HepG2 (cell line): ENCODE measurements at regions not wholly inside any gene's neighbourhood (a gene's known extent, or its start where the extent isn't known, plus 50 kb on each side); places are given as distances from the start of the nearest gene placed in this dataset.

Experiments used
- CHD2 ChIP-seq: IDR thresholded peaks from 2 replicates; pipeline ENCODE4 v1.6.1; 2011; ENCODE audit warnings: low read depth, low read length, improper control_type of control experiment
- EZH2 ChIP-seq: conservative IDR thresholded peaks from 2 replicates; pipeline ENCODE4 v1.6.1; 2012; ENCODE audit warnings: mild to moderate bottlenecking, low read depth, low read length, moderate library complexity
- HNRNPK ChIP-seq: fragments of 200-400 bp; formaldehyde crosslinking; IDR thresholded peaks from 2 replicates; pipeline ENCODE4 v1.6.1; 2018; ENCODE audit warnings: low read length, low read depth, moderate library complexity, mild to moderate bottlenecking; ENCODE audit not compliant: poor library complexity, severe bottlenecking
- MAZ ChIP-seq, 2 experiments: sonication (generic) in 1 of 2; formaldehyde crosslinking in 1 of 2; IDR thresholded peaks; 2 replicates each; pipeline versions ENCODE4 v1.5.0 to v1.6.1; 2012 to 2020; ENCODE audit warnings: low read depth in 2 of 2, mild to moderate bottlenecking in 2 of 2, borderline replicate concordance in 1 of 2, improper control_type of control experiment in 1 of 2, low read length in 1 of 2, missing genetic modification reagents in 1 of 2, moderate library complexity in 1 of 2
- SMC3 ChIP-seq: IDR thresholded peaks from 2 replicates; pipeline ENCODE4 v1.6.1; 2011; ENCODE audit warnings: low read length, improper control_type of control experiment
- SP1 ChIP-seq, 2 experiments: fragments of 450-650 bp in 1 of 2; sonication (generic) in 1 of 2; formaldehyde crosslinking in 1 of 2; IDR thresholded peaks; 2 replicates each; pipeline versions ENCODE4 v1.4.0 to v1.6.1; 2016 to 2020; ENCODE audit warnings: missing genetic modification reagents in 1 of 2
- ZNF331 ChIP-seq: sonication (generic); formaldehyde crosslinking; IDR thresholded peaks from 2 replicates; pipeline ENCODE4 v1.4.0; 2020; ENCODE audit warnings: missing genetic modification reagents
- ZNF639 ChIP-seq: conservative IDR thresholded peaks from 2 replicates; pipeline ENCODE4 v1.6.1; 2018; ENCODE audit warnings: missing genetic modification reagents

GRCh38 chr13:110045919-110046318, 259.5 kb upstream of the IRS2 start:
- no peak for TF ChIP-seq HNRNPK
- TF ChIP-seq EZH2 = no peak
- TF ChIP-seq ZNF639 (CRISPR knock-in tag) = no peak
- no peak for TF ChIP-seq SP1 (IDR thresholded peaks at IDR 0.05)
- TF ChIP-seq SP1 (CRISPR knock-in tag; IDR thresholded peaks at IDR 0.05) = no peak
- no peak for TF ChIP-seq SMC3
- TF ChIP-seq MAZ (IDR thresholded peaks at IDR 0.05; ENCODE audit: borderline replicate concordance, low read depth, low read length) = no peak
- TF ChIP-seq MAZ (CRISPR knock-in tag; IDR thresholded peaks at IDR 0.05; ENCODE audit: low read depth) = no peak
- no peak for TF ChIP-seq CHD2
- TF ChIP-seq ZNF331 (CRISPR knock-in tag) = no peak
